IMR-90 (cell line): ENCODE measurements at regions not wholly inside any gene's neighbourhood (a gene's known extent, or its start where the extent isn't known, plus 50 kb on each side); places are given as distances from the start of the nearest gene placed in this dataset.

Source experiments
- MXI1 ChIP-seq: IDR thresholded peaks from 2 replicates; pipeline ENCODE4 v1.6.1; 2012; ENCODE audit warnings: low read depth, mild to moderate bottlenecking, low read length, moderate library complexity, borderline replicate concordance
- POLR2A ChIP-seq: IDR thresholded peaks from 2 replicates; pipeline ENCODE4 v1.6.1; 2012; ENCODE audit warnings: mild to moderate bottlenecking, low read depth, low read length
- TF ChIP-seq, protein P1 (sequence below): conservative IDR thresholded peaks from 2 replicates; pipeline ENCODE4 v1.5.1; 2012; ENCODE audit warnings: mild to moderate bottlenecking, low read depth, low read length, improper control_type of control experiment
- TF ChIP-seq, protein P2 (sequence below): fragments of 150-350 bp; IDR thresholded peaks from 2 replicates; pipeline ENCODE4 v1.6.1; 2016; ENCODE audit warnings: low read depth, mild to moderate bottlenecking, low read length, moderate library complexity, borderline replicate concordance

DNA sequence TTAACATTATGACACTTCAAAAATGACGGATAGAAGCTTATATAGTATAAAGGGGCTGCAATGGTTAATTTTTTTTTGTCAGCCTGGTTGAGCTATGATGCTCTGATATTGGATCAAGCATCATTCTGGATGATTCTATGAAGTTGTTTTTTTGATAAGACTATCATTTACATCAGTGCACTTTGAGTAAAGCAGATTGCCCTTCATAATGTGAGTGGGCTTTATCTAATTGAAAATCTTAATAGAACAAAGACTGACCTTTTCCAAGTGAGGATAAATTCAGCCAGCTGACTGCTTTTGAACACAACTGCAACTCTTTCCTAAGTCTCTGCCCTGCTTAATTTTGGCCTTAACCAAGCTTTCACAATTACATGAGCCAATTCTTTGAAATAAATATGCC, 1476.2 kb downstream of the NCAM2 start:
- TF ChIP-seq, protein P1, sequence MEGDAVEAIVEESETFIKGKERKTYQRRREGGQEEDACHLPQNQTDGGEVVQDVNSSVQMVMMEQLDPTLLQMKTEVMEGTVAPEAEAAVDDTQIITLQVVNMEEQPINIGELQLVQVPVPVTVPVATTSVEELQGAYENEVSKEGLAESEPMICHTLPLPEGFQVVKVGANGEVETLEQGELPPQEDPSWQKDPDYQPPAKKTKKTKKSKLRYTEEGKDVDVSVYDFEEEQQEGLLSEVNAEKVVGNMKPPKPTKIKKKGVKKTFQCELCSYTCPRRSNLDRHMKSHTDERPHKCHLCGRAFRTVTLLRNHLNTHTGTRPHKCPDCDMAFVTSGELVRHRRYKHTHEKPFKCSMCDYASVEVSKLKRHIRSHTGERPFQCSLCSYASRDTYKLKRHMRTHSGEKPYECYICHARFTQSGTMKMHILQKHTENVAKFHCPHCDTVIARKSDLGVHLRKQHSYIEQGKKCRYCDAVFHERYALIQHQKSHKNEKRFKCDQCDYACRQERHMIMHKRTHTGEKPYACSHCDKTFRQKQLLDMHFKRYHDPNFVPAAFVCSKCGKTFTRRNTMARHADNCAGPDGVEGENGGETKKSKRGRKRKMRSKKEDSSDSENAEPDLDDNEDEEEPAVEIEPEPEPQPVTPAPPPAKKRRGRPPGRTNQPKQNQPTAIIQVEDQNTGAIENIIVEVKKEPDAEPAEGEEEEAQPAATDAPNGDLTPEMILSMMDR, result no peak
- TF ChIP-seq POLR2A (no peak), MXI1 (no peak)
- TF ChIP-seq, protein P2, sequence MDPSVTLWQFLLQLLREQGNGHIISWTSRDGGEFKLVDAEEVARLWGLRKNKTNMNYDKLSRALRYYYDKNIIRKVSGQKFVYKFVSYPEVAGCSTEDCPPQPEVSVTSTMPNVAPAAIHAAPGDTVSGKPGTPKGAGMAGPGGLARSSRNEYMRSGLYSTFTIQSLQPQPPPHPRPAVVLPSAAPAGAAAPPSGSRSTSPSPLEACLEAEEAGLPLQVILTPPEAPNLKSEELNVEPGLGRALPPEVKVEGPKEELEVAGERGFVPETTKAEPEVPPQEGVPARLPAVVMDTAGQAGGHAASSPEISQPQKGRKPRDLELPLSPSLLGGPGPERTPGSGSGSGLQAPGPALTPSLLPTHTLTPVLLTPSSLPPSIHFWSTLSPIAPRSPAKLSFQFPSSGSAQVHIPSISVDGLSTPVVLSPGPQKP, result no peak
